Nephron progenitor cell (in vitro differentiated cells): ENCODE measurements at regions not wholly inside any gene's neighbourhood (a gene's known extent, or its start where the extent isn't known, plus 50 kb on each side); places are given as distances from the start of the nearest gene placed in this dataset.
A peak's percentile ranks its signal among the peaks of the same experiment; 100 is the strongest.

Experiments used
- DNase-seq: peaks from one replicate; pipeline ENCODE4 v3.0.0; 2021
- H3K27ac Mint-ChIP-seq: 2 replicates; pipeline ENCODE4 v1.8.0; 2021; ENCODE audit warnings: mild to moderate bottlenecking, moderate library complexity, mixed read lengths
- H3K27me3 Mint-ChIP-seq: 2 replicates; pipeline ENCODE4 v1.8.0; 2021; ENCODE audit warnings: mild to moderate bottlenecking, low read depth, mixed read lengths; ENCODE audit not compliant: poor library complexity
- H3K36me3 Mint-ChIP-seq: 2 replicates; pipeline ENCODE4 v1.8.0; 2021; ENCODE audit warnings: low read depth, mixed read lengths
- H3K4me1 Mint-ChIP-seq: 2 replicates; pipeline ENCODE4 v1.8.0; 2021; ENCODE audit warnings: mixed read lengths
- H3K4me3 Mint-ChIP-seq: 2 replicates; pipeline ENCODE4 v1.8.0; 2021; ENCODE audit warnings: mild to moderate bottlenecking, moderate library complexity, mixed read lengths
- H3K9me3 Mint-ChIP-seq: 2 replicates; pipeline ENCODE4 v1.8.0; 2021; ENCODE audit warnings: mild to moderate bottlenecking, moderate library complexity, mixed read lengths
- CTCF ChIP-seq: fragments of 200-600 bp; sonication (generic); IDR thresholded peaks from 2 replicates; pipeline ENCODE4 v1.5.0; 2021; ENCODE audit warnings: antibody characterized with exemption

GRCh38 chr7:51455513-51455912 lies 138.9 kb upstream of the COBL start:
- Mint-ChIP-seq H3K27me3 (peaks cover 9% of the 10 kb centered on the region), H3K36me3 (no peaks in the 10 kb centered on the region), H3K4me3 (no peak overlapping the region), H3K27ac (no peak overlapping the region), H3K9me3 (no peaks in the 10 kb centered on the region), H3K4me1 (peaks cover 43% of the 10 kb centered on the region)
- TF ChIP-seq CTCF: no peak
- DNase-seq: no peak

GRCh38 chr7:51455086-51455485 lies 138.5 kb upstream of the COBL start:
- TF ChIP-seq CTCF: no peak
- DNase-seq: no peak
- peaks cover 43% of the 10 kb centered on the region for H3K4me1 Mint-ChIP-seq
- H3K36me3 Mint-ChIP-seq: no peaks in the 10 kb centered on the region
- no peaks in the 10 kb centered on the region for H3K9me3 Mint-ChIP-seq
- no peak overlapping the region for H3K27ac Mint-ChIP-seq
- H3K27me3 Mint-ChIP-seq: peaks cover 9% of the 10 kb centered on the region
- H3K4me3 Mint-ChIP-seq: no peak overlapping the region

GRCh38 chr7:51452694-51453093 lies 136.1 kb upstream of the COBL start:
- H3K27me3 Mint-ChIP-seq: peaks cover 9% of the 10 kb centered on the region

GRCh38 chr7:51451751-51452476 lies 135.3 kb upstream of the COBL start:
- Mint-ChIP-seq H3K27ac (no peak overlapping the region), H3K27me3 (peaks cover 3% of the 10 kb centered on the region), H3K4me3 (no peak overlapping the region), H3K9me3 (no peaks in the 10 kb centered on the region), H3K4me1 (peaks cover 41% of the 10 kb centered on the region), H3K36me3 (no peaks in the 10 kb centered on the region)
- DNase-seq: peak; percentile 28
- TF ChIP-seq CTCF: peak; percentile 27

More at GRCh38 chr7:51452694-51453093, 136.1 kb upstream of the COBL start:
- no peak for TF ChIP-seq CTCF
- Mint-ChIP-seq H3K4me3 (no peak overlapping the region), H3K9me3 (no peaks in the 10 kb centered on the region), H3K27ac (no peak overlapping the region), H3K36me3 (no peaks in the 10 kb centered on the region), H3K4me1 (peaks cover 41% of the 10 kb centered on the region)
- DNase-seq: no peak

- Mint-ChIP-seq H3K4me1 (peaks cover 41% of the 10 kb centered on the region), H3K27me3 (peaks cover 3% of the 10 kb centered on the region), H3K9me3 (no peaks in the 10 kb centered on the region), H3K4me3 (no peak overlapping the region), H3K36me3 (no peaks in the 10 kb centered on the region), H3K27ac (no peak overlapping the region)
- no peak for DNase-seq
- no peak for TF ChIP-seq CTCF
These were observed 133.9 kb upstream of the COBL start for GRCh38 chr7:51450541-51450940.

GRCh38 chr7:51446785-51447184 lies 130.2 kb upstream of the COBL start:
- H3K4me1 Mint-ChIP-seq: peaks cover 24% of the 10 kb centered on the region
- no peak for TF ChIP-seq CTCF
- H3K4me3 Mint-ChIP-seq: peak overlapping the region; percentile 15
- no peak for DNase-seq
- H3K9me3 Mint-ChIP-seq: peaks cover 27% of the 10 kb centered on the region
- H3K36me3 Mint-ChIP-seq: peaks cover 9% of the 10 kb centered on the region
- H3K27me3 Mint-ChIP-seq: peaks cover 3% of the 10 kb centered on the region
- H3K27ac Mint-ChIP-seq: no peak overlapping the region
